H9 (cell line): ENCODE measurements at regions not wholly inside any gene's neighbourhood (a gene's known extent, or its start where the extent isn't known, plus 50 kb on each side); places are given as distances from the start of the nearest gene placed in this dataset.

Experiments used
- DNase-seq: peaks from one replicate; pipeline ENCODE4 v3.0.0-alpha.2; 2017
- H2AFZ ChIP-seq: one replicate; pipeline ENCODE4 v1.6.1; 2013; ENCODE audit warnings: mild to moderate bottlenecking, low read length, control low read depth, moderate library complexity
- H2AK5ac ChIP-seq: 2 replicates; pipeline ENCODE4 v1.6.1; 2013; ENCODE audit warnings: low read length, control low read depth, mixed read lengths; ENCODE audit not compliant: insufficient read length
- H2BK120ac ChIP-seq: one replicate; pipeline ENCODE4 v1.6.1; 2013; ENCODE audit warnings: low read depth, mild to moderate bottlenecking, low read length, control low read depth, inconsistent platforms; ENCODE audit not compliant: poor library complexity, severe bottlenecking
- H2BK12ac ChIP-seq: 2 replicates; pipeline ENCODE4 v1.6.1; 2013; ENCODE audit warnings: low read length, control low read depth, mixed read lengths, low read depth; ENCODE audit not compliant: insufficient read length
- H2BK15ac ChIP-seq: 2 replicates; pipeline ENCODE4 v1.6.1; 2013; ENCODE audit warnings: low read depth, low read length, control low read depth
- H2BK20ac ChIP-seq: one replicate; pipeline ENCODE4 v1.6.1; 2013; ENCODE audit warnings: low read depth, mild to moderate bottlenecking, low read length, control low read depth, inconsistent platforms; ENCODE audit not compliant: poor library complexity, severe bottlenecking
- H2BK5ac ChIP-seq: 2 replicates; pipeline ENCODE4 v1.6.1; 2013; ENCODE audit warnings: low read length, control low read depth, mixed read lengths; ENCODE audit not compliant: insufficient read length
- H3K14ac ChIP-seq: 2 replicates; pipeline ENCODE4 v1.6.1; 2013; ENCODE audit warnings: low read length, control low read depth; ENCODE audit not compliant: insufficient read depth
- H3K18ac ChIP-seq: 2 replicates; pipeline ENCODE4 v1.6.1; 2013; ENCODE audit warnings: low read depth, mild to moderate bottlenecking, mixed read lengths, low read length, control low read depth; ENCODE audit not compliant: insufficient read length
- H3K23ac ChIP-seq: 2 replicates; pipeline ENCODE4 v1.6.1; 2013; ENCODE audit warnings: low read length, control low read depth, mixed read lengths, low read depth; ENCODE audit not compliant: insufficient read length
- H3K23me2 ChIP-seq: 2 replicates; pipeline ENCODE4 v1.6.1; 2013; ENCODE audit warnings: low read depth, mild to moderate bottlenecking, mixed read lengths, low read length, control low read depth; ENCODE audit not compliant: insufficient read length, poor library complexity, severe bottlenecking
- H3K27ac ChIP-seq: 2 replicates; pipeline ENCODE4 v1.5.1; 2013; ENCODE audit warnings: low read length, control low read depth, mixed read lengths, low read depth; ENCODE audit not compliant: insufficient read length
- H3K27me3 ChIP-seq: 2 replicates; pipeline ENCODE4 v1.6.1; 2013; ENCODE audit warnings: low read length, control low read depth, inconsistent platforms; ENCODE audit not compliant: insufficient read depth
- H3K4ac ChIP-seq: 2 replicates; pipeline ENCODE4 v1.6.1; 2013; ENCODE audit warnings: low read depth, mild to moderate bottlenecking, control low read depth, inconsistent platforms, low read length, moderate library complexity
- H3K4me1 ChIP-seq: 2 replicates; pipeline ENCODE4 v1.6.1; 2013; ENCODE audit warnings: low read length, control low read depth, inconsistent platforms; ENCODE audit not compliant: insufficient read depth
- H3K4me2 ChIP-seq: 2 replicates; pipeline ENCODE4 v1.6.1; 2013; ENCODE audit warnings: low read length, control low read depth, mixed read lengths; ENCODE audit not compliant: insufficient read length, insufficient read depth
- H3K56ac ChIP-seq: 2 replicates; pipeline ENCODE4 v1.6.1; 2013; ENCODE audit warnings: low read depth, mild to moderate bottlenecking, mixed read lengths, low read length, control low read depth; ENCODE audit not compliant: insufficient read length
- H3K79me1 ChIP-seq: 2 replicates; pipeline ENCODE4 v1.6.1; 2013; ENCODE audit warnings: low read depth, mild to moderate bottlenecking, moderate library complexity, low read length, control low read depth, inconsistent platforms; ENCODE audit not compliant: insufficient read depth, poor library complexity, severe bottlenecking
- H3K79me2 ChIP-seq: 2 replicates; pipeline ENCODE4 v1.6.1; 2013; ENCODE audit warnings: low read length, control low read depth, inconsistent platforms; ENCODE audit not compliant: insufficient read depth
- H3K9ac ChIP-seq: 2 replicates; pipeline ENCODE4 v1.6.1; 2013; ENCODE audit warnings: low read length, control low read depth, mixed read lengths; ENCODE audit not compliant: insufficient read length; ENCODE audit errors: extremely low read depth
- H3K9me3 ChIP-seq: one replicate; pipeline ENCODE4 v1.6.1; 2013; ENCODE audit warnings: low read depth, low read length, inconsistent platforms; ENCODE audit not compliant: control insufficient read depth
- H3T11ph ChIP-seq: one replicate; pipeline ENCODE4 v1.6.1; 2013; ENCODE audit warnings: mild to moderate bottlenecking, low read length, control low read depth, inconsistent platforms
- H4K20me1 ChIP-seq: one replicate; pipeline ENCODE4 v1.6.1; 2013; ENCODE audit not compliant: control insufficient read depth, insufficient read length, insufficient read depth
- H4K5ac ChIP-seq: 2 replicates; pipeline ENCODE4 v1.6.1; 2013; ENCODE audit warnings: low read depth, mild to moderate bottlenecking, mixed read lengths, low read length, control low read depth; ENCODE audit not compliant: insufficient read length
- H4K8ac ChIP-seq: replicated peaks from 2 replicates; pipeline ENCODE4 v1.6.1; 2013; ENCODE audit warnings: low read length, control low read depth, mixed read lengths, low read depth; ENCODE audit not compliant: insufficient read length
- H4K91ac ChIP-seq: 2 replicates; pipeline ENCODE4 v1.6.1; 2013; ENCODE audit warnings: low read depth, mild to moderate bottlenecking, moderate library complexity, mixed read lengths, low read length, control low read depth; ENCODE audit not compliant: insufficient read length
- H3K27ac Mint-ChIP-seq, 3 experiments: 2 replicates in 2 of 3; 3 replicates in 1 of 3; pipeline ENCODE4 v1.8.0; 2020 to 2021; ENCODE audit warnings: mixed read lengths in 3 of 3, mild to moderate bottlenecking in 1 of 3, moderate library complexity in 1 of 3
- H3K27me3 Mint-ChIP-seq: 2 replicates; pipeline ENCODE4 v1.8.0; 2021; ENCODE audit warnings: low read depth, mild to moderate bottlenecking, moderate library complexity, mixed read lengths
- H3K36me3 Mint-ChIP-seq, 3 experiments: 2 replicates in 2 of 3; 3 replicates in 1 of 3; pipeline ENCODE4 v1.8.0; 2020 to 2021; ENCODE audit warnings: low read depth in 3 of 3, mixed read lengths in 3 of 3; ENCODE audit not compliant: insufficient read depth in 1 of 3
- H3K4me1 Mint-ChIP-seq, 2 experiments: 2 replicates each; pipeline ENCODE4 v1.8.0; 2020; ENCODE audit warnings: mixed read lengths in 2 of 2
- H3K4me3 Mint-ChIP-seq, 2 experiments: 2 replicates in 1 of 2; 3 replicates in 1 of 2; pipeline ENCODE4 v1.8.0; 2020 to 2021; ENCODE audit warnings: mild to moderate bottlenecking in 2 of 2, mixed read lengths in 2 of 2, moderate library complexity in 1 of 2
- H3K9me3 Mint-ChIP-seq, 2 experiments: 2 replicates in 1 of 2; 3 replicates in 1 of 2; pipeline ENCODE4 v1.8.0; 2020; ENCODE audit warnings: mild to moderate bottlenecking in 2 of 2, mixed read lengths in 2 of 2, moderate library complexity in 1 of 2
- CTCF ChIP-seq: fragments of 200-600 bp; sonication (generic); conservative IDR thresholded peaks from 3 replicates; pipeline ENCODE4 v1.8.0; 2021; ENCODE audit warnings: antibody characterized with exemption, mild to moderate bottlenecking

- Histone ChIP-seq H2BK5ac (no peak overlapping the region), H3K79me1 (no peaks in the 10 kb centered on the region), H3K18ac (no peak overlapping the region), H3K56ac (no peak overlapping the region), H3K4me2 (no peak overlapping the region), H4K91ac (no peak overlapping the region), H3K27ac (no peak overlapping the region), H2BK20ac (no peak overlapping the region), H3K27me3 (no peaks in the 10 kb centered on the region), H3K9me3 (no peaks in the 10 kb centered on the region), H4K8ac (no peak overlapping the region), H2AFZ (no peak overlapping the region), H3K79me2 (no peaks in the 10 kb centered on the region), H3K23me2 (no peaks in the 10 kb centered on the region), H3K4ac (no peak overlapping the region), H3K4me1 (peaks cover 3% of the 10 kb centered on the region; the same call in 1 of the 2 replicates), H2BK15ac (no peak overlapping the region), H2AK5ac (no peak overlapping the region), H4K20me1 (no peaks in the 10 kb centered on the region), H3K14ac (no peak overlapping the region), H3K9ac (no peak overlapping the region), H3K23ac (no peak overlapping the region), H2BK12ac (no peak overlapping the region), H3T11ph (no peak overlapping the region), H2BK120ac (no peak overlapping the region), H4K5ac (no peak overlapping the region)
- no peak for DNase-seq
- H3K27me3 Mint-ChIP-seq = no peaks in the 10 kb centered on the region
- peaks cover 8 to 23% (median 13%) of the 10 kb centered on the region in 3 experiments for H3K36me3 Mint-ChIP-seq
- no peak for TF ChIP-seq CTCF
- peaks cover 8 to 15% of the 10 kb centered on the region in 2 experiments for H3K9me3 Mint-ChIP-seq
- no peak overlapping the region; a peak in 1 of 5 replicates for H3K4me3 Mint-ChIP-seq
- H3K27ac Mint-ChIP-seq = no peak overlapping the region; a peak in 1 of 7 replicates
- H3K4me1 Mint-ChIP-seq = peaks cover 37 to 54% of the 10 kb centered on the region in 2 experiments
Observed at GRCh38 chr6:142013287-142013686, 119.4 kb upstream of the GJE1 start.
